Neural crest cell (in vitro differentiated cells): ENCODE measurements at regions not wholly inside any gene's neighbourhood (a gene's known extent, or its start where the extent isn't known, plus 50 kb on each side); places are given as distances from the start of the nearest gene placed in this dataset.
A peak's percentile ranks its signal among the peaks of the same experiment; 100 is the strongest.

Source experiments
- DNase-seq: peaks from one replicate; pipeline ENCODE4 v3.0.0; 2021; ENCODE audit warnings: low read depth, mixed read lengths, low spot score
- H3K27ac Mint-ChIP-seq: one replicate; pipeline ENCODE4 v1.8.0; 2021; ENCODE audit warnings: mild to moderate bottlenecking, mixed read lengths; ENCODE audit not compliant: unreplicated experiment
- H3K27me3 Mint-ChIP-seq: 2 replicates; pipeline ENCODE4 v1.8.0; 2021; ENCODE audit warnings: low read depth, mild to moderate bottlenecking, mixed read lengths
- H3K36me3 Mint-ChIP-seq: 2 replicates; pipeline ENCODE4 v1.8.0; 2021; ENCODE audit warnings: low read depth, mild to moderate bottlenecking, mixed read lengths
- H3K4me1 Mint-ChIP-seq: 2 replicates; pipeline ENCODE4 v1.8.0; 2021; ENCODE audit warnings: mixed read lengths
- H3K4me3 Mint-ChIP-seq: one replicate; pipeline ENCODE4 v1.8.0; 2021; ENCODE audit warnings: mild to moderate bottlenecking, mixed read lengths
- H3K9me3 Mint-ChIP-seq: 2 replicates; pipeline ENCODE4 v1.8.0; 2021; ENCODE audit warnings: mixed read lengths
- TF ChIP-seq, protein P1 (sequence below): fragments of 200-600 bp; sonication (generic); conservative IDR thresholded peaks from 2 replicates; pipeline ENCODE4 v1.5.0; 2021; ENCODE audit warnings: antibody characterized with exemption, mild to moderate bottlenecking

DNA sequence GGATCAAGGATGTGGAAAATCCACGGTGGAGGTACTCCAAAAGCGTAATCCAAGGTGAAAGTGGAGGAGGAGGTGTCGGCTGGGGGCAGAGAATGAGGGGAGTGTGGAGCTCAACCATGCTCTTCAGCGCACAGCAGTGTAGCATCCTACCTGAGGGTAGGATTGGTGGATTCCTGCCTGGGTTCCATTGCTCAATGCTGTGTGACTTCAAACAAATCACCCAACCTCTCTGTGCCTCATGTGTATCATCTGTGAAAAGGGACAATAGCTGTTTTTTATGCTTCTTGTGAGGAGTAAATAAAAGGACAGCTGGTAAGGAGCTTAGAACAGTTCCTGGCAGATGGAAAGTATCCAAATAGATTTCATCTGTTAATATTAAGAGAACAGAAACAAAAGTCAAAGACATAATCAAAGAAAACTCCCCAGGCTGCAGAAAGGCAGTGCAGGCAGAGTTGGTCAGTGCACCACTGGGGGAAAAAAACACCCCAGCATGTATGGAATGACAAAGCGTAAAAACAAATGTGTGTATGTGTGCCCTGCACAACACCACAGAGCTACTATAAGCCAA lies 130.0 kb upstream of the HDAC4 start:
- Mint-ChIP-seq H3K36me3 (no peaks in the 10 kb centered on the region), H3K4me3 (no peak overlapping the region), H3K9me3 (no peaks in the 10 kb centered on the region), H3K27ac (peak overlapping the region; percentile 38), H3K4me1 (peaks cover 37% of the 10 kb centered on the region), H3K27me3 (peaks cover 2% of the 10 kb centered on the region)
- TF ChIP-seq, protein P1, sequence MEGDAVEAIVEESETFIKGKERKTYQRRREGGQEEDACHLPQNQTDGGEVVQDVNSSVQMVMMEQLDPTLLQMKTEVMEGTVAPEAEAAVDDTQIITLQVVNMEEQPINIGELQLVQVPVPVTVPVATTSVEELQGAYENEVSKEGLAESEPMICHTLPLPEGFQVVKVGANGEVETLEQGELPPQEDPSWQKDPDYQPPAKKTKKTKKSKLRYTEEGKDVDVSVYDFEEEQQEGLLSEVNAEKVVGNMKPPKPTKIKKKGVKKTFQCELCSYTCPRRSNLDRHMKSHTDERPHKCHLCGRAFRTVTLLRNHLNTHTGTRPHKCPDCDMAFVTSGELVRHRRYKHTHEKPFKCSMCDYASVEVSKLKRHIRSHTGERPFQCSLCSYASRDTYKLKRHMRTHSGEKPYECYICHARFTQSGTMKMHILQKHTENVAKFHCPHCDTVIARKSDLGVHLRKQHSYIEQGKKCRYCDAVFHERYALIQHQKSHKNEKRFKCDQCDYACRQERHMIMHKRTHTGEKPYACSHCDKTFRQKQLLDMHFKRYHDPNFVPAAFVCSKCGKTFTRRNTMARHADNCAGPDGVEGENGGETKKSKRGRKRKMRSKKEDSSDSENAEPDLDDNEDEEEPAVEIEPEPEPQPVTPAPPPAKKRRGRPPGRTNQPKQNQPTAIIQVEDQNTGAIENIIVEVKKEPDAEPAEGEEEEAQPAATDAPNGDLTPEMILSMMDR, result no peak
- no peak for DNase-seq

DNA sequence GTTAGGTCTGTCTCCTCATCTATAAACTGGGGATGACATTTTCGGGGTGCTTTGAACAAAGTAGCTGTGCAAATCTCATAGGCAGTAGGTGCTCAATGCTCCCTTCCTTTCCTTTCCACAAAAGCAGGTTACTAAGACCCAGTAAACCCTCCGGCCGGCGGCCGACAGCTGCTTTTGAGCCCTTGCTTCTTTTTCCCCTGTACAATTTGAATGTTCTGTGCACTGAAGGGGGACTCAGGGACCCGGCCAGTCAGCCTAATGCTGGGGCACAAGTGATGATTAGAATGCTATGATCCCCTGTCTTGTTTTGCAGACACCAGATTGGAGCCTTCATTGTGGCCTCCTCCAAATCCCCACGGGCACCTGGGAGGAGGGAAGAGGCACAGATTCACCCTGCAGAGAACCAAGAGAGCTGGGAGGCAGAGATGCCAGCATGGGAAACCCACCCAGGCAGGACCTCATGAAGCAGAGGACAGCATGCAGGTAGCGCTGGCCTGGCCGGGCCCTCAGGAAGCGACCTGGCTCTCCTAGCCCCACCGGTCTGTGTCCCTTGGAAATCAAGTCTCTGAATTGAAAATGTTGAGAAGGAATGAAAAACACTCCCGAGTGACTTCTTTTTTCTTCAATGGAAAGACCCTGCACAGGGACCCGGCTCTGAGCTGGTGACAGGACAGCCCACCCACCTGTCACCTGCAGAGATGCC lies 128.6 kb upstream of the HDAC4 start:
- DNase-seq, result no peak
- TF ChIP-seq, protein P1, result no peak
- H3K36me3 Mint-ChIP-seq, result no peaks in the 10 kb centered on the region
- H3K4me3 Mint-ChIP-seq, result no peak overlapping the region
- no peaks in the 10 kb centered on the region for H3K9me3 Mint-ChIP-seq
- H3K27ac Mint-ChIP-seq, result no peak overlapping the region
- H3K4me1 Mint-ChIP-seq, result peaks cover 37% of the 10 kb centered on the region
- peaks cover 2% of the 10 kb centered on the region for H3K27me3 Mint-ChIP-seq

DNA sequence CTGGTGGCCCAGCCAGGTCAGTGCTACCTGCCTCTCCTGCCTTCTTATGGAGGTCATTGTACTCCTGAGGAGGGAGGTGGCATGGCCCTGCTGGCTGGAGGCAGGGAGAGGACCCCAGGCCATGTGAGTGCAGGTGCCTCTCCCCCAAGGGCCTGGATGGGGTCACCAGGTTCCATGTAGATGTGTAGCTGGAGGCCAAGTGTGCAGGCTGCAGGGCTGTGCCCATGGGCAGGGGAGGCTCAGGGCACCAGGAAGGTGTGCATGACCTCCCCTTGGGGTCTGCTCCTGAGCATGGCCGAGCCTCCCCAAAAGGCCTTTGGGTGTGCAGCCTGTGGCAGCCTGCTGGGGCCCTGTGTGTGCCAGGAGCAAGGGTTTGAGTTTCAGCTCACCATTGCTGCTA lies 128.1 kb upstream of the HDAC4 start:
- no peak for DNase-seq
- no peak overlapping the region for H3K27ac Mint-ChIP-seq
- H3K4me1 Mint-ChIP-seq, result peaks cover 33% of the 10 kb centered on the region
- peaks cover 2% of the 10 kb centered on the region for H3K27me3 Mint-ChIP-seq
- no peak overlapping the region for H3K4me3 Mint-ChIP-seq
- TF ChIP-seq, protein P1, result no peak
- H3K9me3 Mint-ChIP-seq, result no peaks in the 10 kb centered on the region
- no peaks in the 10 kb centered on the region for H3K36me3 Mint-ChIP-seq

DNA sequence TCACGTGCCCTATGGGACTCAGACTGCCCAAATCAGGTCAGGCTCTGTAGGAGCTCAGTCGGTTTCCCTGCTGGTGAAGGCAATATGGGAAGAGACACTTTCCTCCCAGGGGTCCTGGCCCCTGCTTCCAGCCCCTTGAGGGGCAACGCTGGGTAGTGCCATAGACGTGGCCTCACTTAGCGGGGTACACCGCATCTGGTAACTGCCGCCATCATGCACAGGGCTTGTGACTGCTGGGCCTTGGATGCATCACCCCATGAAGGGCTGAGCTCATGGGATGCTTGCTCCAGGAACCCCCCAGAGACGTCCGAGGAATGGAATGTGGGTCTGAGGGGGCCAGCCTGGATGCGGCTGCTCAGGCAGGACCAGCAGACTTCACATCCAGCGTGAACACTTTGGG lies 127.3 kb upstream of the HDAC4 start:
- Mint-ChIP-seq H3K27ac (no peak overlapping the region), H3K4me1 (peaks cover 26% of the 10 kb centered on the region), H3K27me3 (peaks cover 2% of the 10 kb centered on the region), H3K4me3 (no peak overlapping the region), H3K36me3 (no peaks in the 10 kb centered on the region), H3K9me3 (no peaks in the 10 kb centered on the region)
- TF ChIP-seq, protein P1, result no peak
- no peak for DNase-seq

DNA sequence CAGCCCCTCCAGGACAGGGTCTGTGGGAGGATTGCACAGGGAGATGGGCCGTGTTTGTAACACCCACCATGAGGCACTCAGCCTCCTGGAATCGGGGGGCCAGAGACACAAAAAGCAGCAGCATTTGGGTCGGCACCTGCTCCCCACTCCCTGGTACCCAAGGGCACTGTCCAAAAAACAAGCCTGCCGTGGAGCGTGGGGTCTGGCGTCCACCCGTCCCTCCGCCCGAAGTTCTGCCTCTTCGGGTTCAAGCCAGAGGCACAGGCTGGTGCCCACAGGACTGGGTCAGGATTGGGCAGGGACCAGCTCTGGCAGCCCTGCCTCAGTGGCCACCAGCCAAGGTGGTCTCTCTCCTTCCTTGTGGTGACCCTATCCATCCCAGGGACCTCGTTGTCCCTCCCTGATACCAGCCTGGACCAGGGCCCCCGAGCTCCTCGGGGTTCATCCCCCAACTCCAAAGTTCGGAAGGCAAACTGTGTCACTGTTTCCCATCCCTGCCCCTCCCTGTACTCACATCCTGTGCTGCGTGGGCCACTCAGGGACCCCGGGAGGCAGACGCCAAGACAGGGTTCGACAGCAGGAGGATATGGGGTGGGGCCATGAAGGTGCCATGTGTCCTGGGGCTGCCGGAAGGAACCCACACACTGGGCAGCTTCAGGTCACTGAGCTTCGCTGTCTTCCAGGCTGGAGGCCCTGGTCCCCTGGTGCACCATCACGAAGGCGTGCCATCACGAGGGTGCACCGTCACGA lies 126.0 kb upstream of the HDAC4 start:
- Mint-ChIP-seq H3K9me3 (no peaks in the 10 kb centered on the region), H3K4me3 (no peak overlapping the region), H3K36me3 (no peaks in the 10 kb centered on the region), H3K27ac (no peak overlapping the region), H3K27me3 (peaks cover 2% of the 10 kb centered on the region), H3K4me1 (peaks cover 16% of the 10 kb centered on the region)
- no peak for DNase-seq
- TF ChIP-seq, protein P1, result no peak
